Left lung (tissue), 4 donors: ENCODE measurements at regions not wholly inside any gene's neighbourhood (a gene's known extent, or its start where the extent isn't known, plus 50 kb on each side); places are given as distances from the start of the nearest gene placed in this dataset.

ENCODE experiments used
- ATAC-seq: fragments of 200-7000 bp; cut with Tn5 transposase; one replicate; pipeline ENCODE4 v1.9.1; 2020; ENCODE audit warnings: moderate library complexity
- DNase-seq, 4 donors: peaks; one replicate each; pipeline ENCODE4 v3.0.0-alpha.2; 2013 to 2020
- H3K27ac ChIP-seq, 2 donors: fragments of 200-600 bp; sonication (generic) in 1 of 2; one replicate each; pipeline versions ENCODE4 v1.5.0 to v1.8.0; 2020 to 2021
- H3K27me3 ChIP-seq, 2 donors: fragments of 200-600 bp; sonication (generic) in 1 of 2; one replicate each; pipeline versions ENCODE4 v1.5.0 to v1.8.0; 2020 to 2021
- H3K36me3 ChIP-seq, 2 donors: fragments of 200-600 bp; sonication (generic) in 1 of 2; one replicate each; pipeline versions ENCODE4 v1.5.0 to v1.8.0; 2020 to 2021
- H3K4me1 ChIP-seq, 2 donors: fragments of 200-600 bp; one replicate each; pipeline ENCODE4 v1.8.0; 2021
- H3K4me3 ChIP-seq, 2 donors: fragments of 200-600 bp; sonication (generic) in 1 of 2; one replicate each; pipeline versions ENCODE4 v1.5.0 to v1.8.0; 2020 to 2021; ENCODE audit warnings: mild to moderate bottlenecking in 1 of 2
- H3K9me3 ChIP-seq, 2 donors: fragments of 200-600 bp; sonication (generic) in 1 of 2; one replicate each; pipeline versions ENCODE4 v1.5.0 to v1.8.0; 2020 to 2021
- intact Hi-C, 2 donors: fragments of 100-400 bp; cut with DNase I; formaldehyde crosslinking; loops; one replicate each; pipeline versions ENCODE4 v1.11.2 to v1.14.2; 2022
- TF ChIP-seq, protein P1 (sequence below), 2 donors: fragments of 200-600 bp; sonication (generic) in 1 of 2; IDR thresholded peaks; one replicate each; pipeline versions ENCODE4 v1.5.0 to v1.8.0; 2021; ENCODE audit warnings: antibody characterized with exemption in 2 of 2
- donor health status: DM: no; HTN: yes; CAD: no.
- donor health status: DM: no; HTN: no; CAD: no.

DNA sequence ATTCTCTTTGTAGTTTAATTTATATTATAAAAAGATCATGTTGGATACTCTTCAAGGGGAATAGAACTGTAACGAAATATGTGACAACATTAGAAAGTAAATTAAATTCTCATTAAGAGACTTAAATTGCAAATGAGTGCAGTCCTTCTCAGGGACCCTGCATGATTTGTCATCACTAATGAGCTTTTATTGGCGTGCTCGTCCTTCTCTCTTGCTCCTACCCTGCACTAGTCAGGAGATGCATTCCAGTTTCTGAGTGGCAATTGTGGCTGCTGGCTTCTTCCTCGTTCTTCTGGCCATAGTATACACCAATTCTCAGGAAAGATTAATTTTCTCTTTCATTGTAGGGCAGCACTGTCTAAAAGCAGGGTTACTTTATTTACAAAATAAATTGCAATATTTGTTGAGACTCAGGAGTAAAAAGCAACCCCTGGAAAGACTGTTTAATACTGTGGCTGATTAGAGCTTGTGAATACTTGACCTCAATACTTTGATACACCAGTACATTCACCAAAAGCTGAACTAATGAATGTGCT lies 376.3 kb upstream of the CHD1 start:
- DNase-seq (no peak), ATAC-seq (no peak)
- H3K4me3 ChIP-seq: no peak overlapping the region
- intact Hi-C loops: no loop called here
- H3K36me3 ChIP-seq: no peaks in the 10 kb centered on the region
- H3K27ac ChIP-seq: no peak overlapping the region
- TF ChIP-seq, protein P1, sequence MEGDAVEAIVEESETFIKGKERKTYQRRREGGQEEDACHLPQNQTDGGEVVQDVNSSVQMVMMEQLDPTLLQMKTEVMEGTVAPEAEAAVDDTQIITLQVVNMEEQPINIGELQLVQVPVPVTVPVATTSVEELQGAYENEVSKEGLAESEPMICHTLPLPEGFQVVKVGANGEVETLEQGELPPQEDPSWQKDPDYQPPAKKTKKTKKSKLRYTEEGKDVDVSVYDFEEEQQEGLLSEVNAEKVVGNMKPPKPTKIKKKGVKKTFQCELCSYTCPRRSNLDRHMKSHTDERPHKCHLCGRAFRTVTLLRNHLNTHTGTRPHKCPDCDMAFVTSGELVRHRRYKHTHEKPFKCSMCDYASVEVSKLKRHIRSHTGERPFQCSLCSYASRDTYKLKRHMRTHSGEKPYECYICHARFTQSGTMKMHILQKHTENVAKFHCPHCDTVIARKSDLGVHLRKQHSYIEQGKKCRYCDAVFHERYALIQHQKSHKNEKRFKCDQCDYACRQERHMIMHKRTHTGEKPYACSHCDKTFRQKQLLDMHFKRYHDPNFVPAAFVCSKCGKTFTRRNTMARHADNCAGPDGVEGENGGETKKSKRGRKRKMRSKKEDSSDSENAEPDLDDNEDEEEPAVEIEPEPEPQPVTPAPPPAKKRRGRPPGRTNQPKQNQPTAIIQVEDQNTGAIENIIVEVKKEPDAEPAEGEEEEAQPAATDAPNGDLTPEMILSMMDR (IDR thresholded peaks at IDR 0.05): no peak
- H3K4me1 ChIP-seq: no peaks in the 10 kb centered on the region
- no peaks in the 10 kb centered on the region for H3K9me3 ChIP-seq
- no peaks in the 10 kb centered on the region for H3K27me3 ChIP-seq

DNA sequence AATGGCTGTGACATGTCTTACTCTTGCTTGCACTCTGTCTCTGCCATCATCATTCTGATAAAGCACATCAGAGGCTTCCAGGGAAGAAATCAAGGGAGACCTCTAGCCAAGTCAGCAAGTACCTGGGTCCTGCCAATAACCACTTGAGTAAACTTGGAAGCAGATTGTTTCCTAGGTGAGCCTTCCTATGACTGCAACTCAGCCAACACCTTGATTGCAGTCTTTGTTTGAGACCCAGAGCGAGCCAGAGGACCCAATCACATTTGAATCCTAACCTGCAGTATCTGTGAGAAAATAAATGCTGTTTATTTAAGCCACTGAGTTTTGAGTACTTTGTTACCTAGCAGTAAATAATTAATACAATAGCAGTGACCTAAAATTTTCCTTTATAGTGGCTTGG lies 356.8 kb upstream of the CHD1 start:
- H3K4me3 ChIP-seq: no peak overlapping the region
- TF ChIP-seq, protein P1 (IDR thresholded peaks at IDR 0.05): no peak
- no peak overlapping the region for H3K27ac ChIP-seq
- no peaks in the 10 kb centered on the region for H3K4me1 ChIP-seq
- no peaks in the 10 kb centered on the region for H3K27me3 ChIP-seq
- H3K9me3 ChIP-seq: no peaks in the 10 kb centered on the region
- DNase-seq (no peak), ATAC-seq (no peak)
- H3K36me3 ChIP-seq: no peaks in the 10 kb centered on the region
- intact Hi-C loops: no loop called here

DNA sequence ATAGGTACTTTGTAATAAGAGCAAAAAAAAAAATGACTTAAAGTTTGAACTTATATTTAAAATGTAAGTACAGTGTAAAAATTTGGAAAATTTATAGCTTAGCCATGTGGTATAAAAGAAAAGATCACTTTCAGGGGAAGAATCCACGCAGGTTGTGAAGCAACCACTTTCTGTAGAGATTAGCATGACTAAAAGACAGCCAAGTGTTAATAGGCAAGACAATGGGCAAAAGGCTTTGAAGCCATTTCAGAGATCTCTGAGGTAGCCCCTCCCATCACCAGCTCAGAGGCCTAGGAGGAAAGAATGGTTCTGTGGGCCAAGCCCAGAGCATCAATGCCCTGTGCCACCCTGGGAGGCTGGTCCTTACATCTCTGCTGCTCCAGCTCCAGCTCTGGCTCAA lies 346.3 kb upstream of the CHD1 start:
- TF ChIP-seq, protein P1 (IDR thresholded peaks at IDR 0.05): no peak
- Histone ChIP-seq H3K4me1 (no peaks in the 10 kb centered on the region), H3K9me3 (no peaks in the 10 kb centered on the region), H3K27ac (no peak overlapping the region), H3K4me3 (no peak overlapping the region), H3K27me3 (no peaks in the 10 kb centered on the region), H3K36me3 (no peaks in the 10 kb centered on the region)
- no peak for ATAC-seq
- intact Hi-C loops: no loop called here
- DNase-seq: no peak

DNA sequence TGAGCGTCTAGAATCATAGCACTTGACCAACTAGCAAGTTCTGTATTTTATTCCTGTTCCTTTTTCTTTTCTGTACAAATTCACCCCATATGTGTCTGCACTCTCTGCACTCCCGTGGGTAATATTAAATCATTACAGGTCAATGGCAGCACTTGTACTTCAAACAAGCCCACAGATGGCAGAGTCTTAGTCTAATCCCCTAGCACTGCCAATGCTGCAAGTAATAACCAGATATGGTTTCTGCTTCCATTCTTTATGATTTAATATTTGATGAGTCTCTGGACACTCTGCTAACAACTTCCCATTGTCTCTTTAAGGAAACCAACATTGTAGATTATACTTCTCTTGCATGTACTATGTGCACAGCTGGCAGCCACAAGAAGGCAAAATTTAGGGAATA lies 343.8 kb upstream of the CHD1 start:
- intact Hi-C loops: no loop called here
- TF ChIP-seq, protein P1 (IDR thresholded peaks at IDR 0.05): no peak

DNA sequence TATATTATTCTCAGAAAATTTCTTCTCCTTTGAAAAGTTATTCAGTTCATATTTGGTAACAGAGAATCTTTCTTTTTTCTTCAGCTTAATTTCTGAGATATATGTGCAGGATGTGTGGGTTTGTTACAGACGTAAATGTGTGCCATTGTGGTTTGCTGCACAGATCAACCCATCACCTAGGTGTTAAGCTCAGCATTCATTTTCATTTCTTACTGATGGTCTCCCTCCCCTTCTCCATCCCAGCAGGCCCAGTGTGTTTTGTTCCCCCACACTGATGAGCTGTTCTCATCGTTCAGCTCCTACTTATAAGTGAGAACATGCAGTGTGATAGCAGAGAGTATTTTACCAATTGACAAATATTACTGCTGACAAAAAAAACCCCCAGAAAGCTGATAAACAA lies 330.0 kb upstream of the CHD1 start:
- Histone ChIP-seq H3K9me3 (peaks cover 0 to 28% of the 10 kb centered on the region in 2 donors), H3K27ac (no peak overlapping the region), H3K36me3 (no peaks in the 10 kb centered on the region), H3K4me1 (no peaks in the 10 kb centered on the region), H3K4me3 (no peak overlapping the region), H3K27me3 (no peaks in the 10 kb centered on the region)
- intact Hi-C loops: no loop called here
- DNase-seq: no peak
- TF ChIP-seq, protein P1 (IDR thresholded peaks at IDR 0.05): no peak
- ATAC-seq: no peak

More for the DNA sequence above, 343.8 kb upstream of the CHD1 start:
- ATAC-seq (no peak), DNase-seq (no peak)
- H3K27ac ChIP-seq: no peak overlapping the region
- peaks cover 0 to 2% of the 10 kb centered on the region in 2 donors for H3K9me3 ChIP-seq
- H3K36me3 ChIP-seq: no peaks in the 10 kb centered on the region
- H3K4me1 ChIP-seq: no peaks in the 10 kb centered on the region
- no peak overlapping the region for H3K4me3 ChIP-seq
- H3K27me3 ChIP-seq: no peaks in the 10 kb centered on the region
